NCI-H524 treated with DMSO at 0.1 percent for 48 hours (cell line): ENCODE measurements at regions not wholly inside any gene's neighbourhood (a gene's known extent, or its start where the extent isn't known, plus 50 kb on each side); places are given as distances from the start of the nearest gene placed in this dataset.
"Not testable (repeated sequence)": the region's sequence is repeated elsewhere in the genome, so short reads cannot be mapped to it uniquely, and the experiment has no call there.

Experiments used
- DNase-seq: peaks from one replicate; lab custom pipeline; 2025; lab: John Stamatoyannopoulos, UW

DNA sequence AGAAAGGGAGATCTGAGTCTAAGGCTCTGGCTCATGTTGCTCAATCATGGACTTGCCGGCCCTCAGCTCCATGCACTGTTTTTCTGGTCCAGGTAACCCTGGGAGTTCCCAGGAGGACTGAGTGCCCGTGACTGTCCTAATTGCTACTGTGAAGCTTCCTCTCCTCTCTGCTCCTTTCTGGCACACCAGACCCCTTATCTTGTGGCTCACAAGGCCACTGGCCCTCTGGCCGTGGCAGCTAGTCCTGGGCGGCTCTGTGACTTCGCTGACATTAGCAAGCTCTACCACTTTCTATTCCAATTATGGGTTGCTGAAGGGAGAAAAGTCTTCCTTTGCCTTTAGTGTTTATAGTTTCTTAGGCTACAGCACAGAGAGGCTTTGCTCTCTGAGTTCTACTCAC is 380.2 kb downstream of the RWDD3 start:
- no peak for DNase-seq

DNA sequence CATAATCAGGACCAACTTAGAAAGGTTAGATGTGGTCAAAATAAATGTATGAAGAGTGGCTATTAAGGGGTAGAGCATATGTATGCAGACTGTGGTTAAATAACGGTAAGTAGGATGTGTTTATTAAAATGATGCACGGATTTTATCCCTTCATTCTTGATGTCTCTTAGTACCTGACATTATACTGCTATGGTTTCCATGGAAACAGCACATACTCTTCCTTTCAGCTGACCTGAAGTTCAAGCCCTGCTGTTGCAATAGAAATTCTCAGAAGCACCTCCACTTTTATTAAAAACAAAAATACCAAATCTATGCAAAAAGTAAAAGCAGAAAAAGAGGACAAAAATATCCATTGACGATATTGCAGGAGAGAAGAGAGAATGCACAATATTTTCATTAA is 381.4 kb downstream of the RWDD3 start:
- DNase-seq: no peak

DNA sequence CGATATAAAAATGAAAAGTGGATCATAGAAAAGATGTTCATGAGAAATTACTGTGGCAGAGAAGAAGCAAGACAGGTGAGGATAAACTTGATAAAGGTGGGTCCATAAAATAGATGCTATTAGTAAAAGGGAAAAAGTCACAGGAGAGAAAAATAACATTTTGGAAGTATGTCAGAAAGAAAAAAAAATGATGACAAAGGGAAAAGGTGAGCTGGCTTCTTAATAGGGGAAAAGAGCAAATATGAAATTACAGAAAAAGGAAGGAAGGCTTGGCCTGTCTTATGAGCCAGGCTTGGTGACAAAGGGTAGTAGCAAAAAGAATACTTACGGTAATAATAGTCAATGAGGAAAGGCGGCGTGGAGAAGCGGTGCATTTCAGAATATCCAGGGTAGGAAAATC is 386.1 kb downstream of the RWDD3 start:
- no peak for DNase-seq

DNA sequence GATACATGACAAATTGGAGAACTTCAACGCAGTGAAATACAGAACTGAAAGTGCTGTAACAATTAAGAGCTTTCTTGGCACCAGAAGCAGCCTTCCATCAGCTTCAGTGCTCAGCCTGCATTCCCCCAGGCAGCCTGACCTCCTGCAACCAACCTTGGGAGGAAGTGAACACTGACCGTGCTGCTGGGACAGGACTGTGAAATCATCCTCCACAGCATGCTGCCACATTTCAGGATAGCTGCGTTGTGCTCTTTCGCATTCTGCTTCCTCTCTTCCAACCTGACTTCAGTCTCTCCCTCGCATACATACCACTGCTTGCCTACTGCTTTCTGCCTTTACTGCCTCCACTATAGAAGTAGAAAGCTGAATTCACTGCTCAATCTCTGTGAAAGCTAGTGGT is 388.6 kb downstream of the RWDD3 start:
- DNase-seq: no peak

DNA sequence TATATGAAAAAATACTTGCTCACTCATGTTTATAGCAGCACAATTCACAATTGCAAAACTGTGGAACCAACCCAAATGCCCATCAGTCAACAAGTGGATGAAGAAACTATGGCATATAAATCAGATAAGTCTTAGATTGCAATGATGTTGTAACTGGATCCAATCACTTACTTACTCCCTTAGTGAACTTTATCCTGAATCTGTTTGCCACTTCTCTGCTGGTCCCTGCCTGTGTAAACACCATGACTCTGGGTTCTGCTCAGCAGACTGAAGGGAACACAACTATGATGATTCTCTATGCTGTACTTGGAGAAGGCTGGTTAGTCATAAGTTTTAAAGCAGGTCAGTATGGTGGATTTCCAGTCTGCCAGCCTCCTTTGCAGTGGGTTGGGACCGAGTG is 391.2 kb downstream of the RWDD3 start:
- no peak for DNase-seq

DNA sequence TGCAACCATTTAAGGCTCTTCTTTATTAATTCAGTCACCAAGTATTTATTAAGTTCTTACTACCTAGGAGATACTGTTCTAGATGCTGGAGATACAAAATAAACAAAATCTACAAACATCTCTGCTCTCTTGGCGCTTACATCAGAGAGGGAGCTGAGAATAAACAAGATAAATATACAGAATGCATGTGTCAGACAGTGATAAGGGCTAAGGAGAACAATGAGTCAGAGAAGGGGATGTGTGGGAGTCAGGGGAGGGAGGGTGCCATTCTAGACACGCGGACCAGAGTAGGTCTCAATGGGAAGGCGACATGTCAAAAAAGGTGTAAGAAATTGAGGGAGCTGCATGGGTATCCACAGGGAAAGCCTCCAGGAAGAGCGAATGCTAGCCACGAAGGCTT is 393.2 kb downstream of the RWDD3 start:
- no peak for DNase-seq

DNA sequence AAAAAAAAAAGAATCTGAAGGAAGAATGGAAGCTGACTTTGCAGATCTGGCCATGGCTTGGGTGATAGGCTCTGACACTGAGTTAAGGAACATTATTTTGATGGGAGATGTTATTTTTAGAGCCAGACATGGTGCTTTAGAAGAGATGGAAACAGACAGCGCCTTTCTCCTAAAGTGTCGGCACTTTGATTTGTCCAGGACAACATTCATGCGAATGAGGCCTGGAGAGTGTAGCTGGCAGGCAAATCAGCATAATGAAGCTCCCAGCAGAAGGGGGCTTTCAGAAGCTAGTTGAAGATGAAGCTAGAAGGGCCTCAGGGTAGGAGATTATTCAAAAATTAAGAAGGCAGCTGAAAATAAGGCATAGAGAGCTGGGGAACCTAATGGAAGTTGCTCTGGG is 397.7 kb downstream of the RWDD3 start:
- no peak for DNase-seq

DNA sequence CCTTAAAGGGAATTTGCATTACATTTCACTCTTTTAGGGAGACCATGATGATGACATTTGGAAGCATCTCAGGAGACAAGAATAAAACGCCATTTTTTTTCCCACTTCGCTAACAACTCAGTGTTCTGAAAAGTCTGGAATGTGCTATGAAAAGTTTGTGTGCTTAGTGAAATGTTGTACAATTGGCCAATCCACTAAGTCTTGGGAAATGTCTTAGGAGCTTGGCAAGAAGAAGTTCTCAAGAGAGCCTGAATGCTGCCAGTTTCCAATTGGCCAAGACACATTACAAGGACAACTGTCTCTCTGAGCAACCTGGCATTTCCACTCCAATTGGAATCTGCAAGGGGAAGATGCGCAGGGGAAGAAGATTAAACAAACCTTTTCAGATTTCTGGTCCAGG is 401.8 kb downstream of the RWDD3 start:
- DNase-seq: no peak

DNA sequence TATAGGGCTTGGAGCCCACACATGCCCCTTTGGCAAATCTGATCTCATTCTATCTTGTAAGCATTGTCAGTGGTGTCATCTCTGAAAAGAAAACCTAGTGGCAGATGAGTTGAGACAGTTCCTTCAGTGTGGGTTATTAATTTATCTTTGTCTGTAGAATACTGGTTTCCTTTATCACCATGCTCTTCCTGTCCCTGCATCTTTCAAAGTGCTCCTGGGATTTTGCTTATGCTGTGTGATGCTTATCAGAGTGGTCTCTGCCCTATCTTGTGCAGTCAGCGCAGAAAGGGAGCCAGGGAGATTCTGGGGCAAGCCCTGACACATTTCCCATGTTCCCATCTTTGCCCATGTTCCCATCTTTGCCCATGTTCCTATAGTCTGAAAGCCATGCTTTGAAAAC is 402.9 kb downstream of the RWDD3 start:
- no peak for DNase-seq

DNA sequence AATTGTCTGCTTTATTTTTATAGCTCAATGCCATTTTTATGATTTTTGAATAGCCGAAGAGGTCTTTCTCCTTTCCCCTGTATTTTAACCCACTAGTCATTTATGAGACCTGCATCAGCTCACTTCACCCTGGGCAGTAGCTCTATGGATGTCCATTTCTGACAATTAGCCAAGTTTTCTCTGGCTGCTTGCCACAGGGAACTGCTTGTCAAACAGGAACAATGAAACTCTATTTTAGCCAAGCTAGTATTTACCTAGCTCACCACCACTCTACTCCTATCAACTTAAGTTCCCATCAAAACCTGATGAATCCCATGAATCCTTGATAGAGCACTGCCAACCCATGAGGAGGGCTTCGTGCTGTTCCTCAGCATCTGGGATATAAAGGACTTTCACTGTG is 406.7 kb downstream of the RWDD3 start:
- DNase-seq: no peak

DNA sequence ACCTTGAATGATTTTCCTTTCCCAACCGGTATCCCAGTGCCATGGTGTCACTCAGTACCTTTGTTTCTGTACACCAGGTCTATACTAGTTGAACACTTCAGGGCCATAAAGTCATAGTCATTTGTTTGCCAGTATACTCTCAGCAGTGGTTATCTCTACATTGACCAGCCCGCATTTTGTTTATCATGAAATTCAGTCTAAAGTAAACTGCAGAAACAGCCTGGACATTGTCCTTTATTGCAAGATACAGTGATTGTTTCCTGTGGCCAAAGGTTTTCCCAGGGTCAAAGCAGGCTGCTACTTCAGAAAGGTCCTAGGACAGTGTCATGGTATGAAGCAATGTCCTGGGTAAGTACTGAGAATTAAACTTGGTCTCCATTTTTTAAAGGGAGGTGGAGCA is 407.4 kb downstream of the RWDD3 start:
- DNase-seq: no peak

DNA sequence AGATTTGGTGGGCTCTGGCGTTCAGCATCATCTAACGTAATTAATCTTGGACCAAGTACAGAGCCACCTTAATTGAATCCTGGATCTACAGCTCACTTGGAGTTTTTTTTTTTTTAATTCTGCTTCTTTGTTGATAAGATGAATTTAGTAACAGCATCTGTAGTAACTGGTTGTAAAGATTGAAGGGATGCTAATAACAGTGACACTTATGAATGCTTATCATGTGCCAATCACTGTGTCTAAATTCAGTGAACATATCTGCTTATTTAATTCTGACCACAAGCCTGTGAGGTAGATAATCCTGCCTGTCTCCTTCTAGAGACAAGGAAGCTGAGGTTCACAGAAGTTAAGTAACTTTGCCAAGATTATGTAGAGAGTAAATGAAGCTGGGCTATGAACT is 408.0 kb downstream of the RWDD3 start:
- no peak for DNase-seq

DNA sequence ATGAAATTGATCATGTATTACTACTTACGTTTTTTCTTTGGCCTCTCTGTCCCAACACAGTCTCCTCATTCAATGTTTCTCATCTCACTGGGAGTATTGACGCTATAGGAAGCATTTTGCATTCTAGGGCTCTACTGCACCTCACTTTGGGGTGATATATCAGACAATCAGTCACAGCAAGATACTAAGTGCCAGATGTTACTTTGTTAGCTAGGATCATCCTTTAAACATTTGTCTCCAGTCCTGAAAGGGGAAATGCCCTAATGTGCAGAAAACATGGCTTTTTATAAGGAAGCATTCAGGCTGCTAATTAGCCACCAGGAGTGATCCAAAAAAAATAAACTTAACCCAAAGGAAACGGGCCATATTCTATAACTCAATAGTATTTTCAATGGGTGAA is 409.1 kb downstream of the RWDD3 start:
- no peak for DNase-seq

DNA sequence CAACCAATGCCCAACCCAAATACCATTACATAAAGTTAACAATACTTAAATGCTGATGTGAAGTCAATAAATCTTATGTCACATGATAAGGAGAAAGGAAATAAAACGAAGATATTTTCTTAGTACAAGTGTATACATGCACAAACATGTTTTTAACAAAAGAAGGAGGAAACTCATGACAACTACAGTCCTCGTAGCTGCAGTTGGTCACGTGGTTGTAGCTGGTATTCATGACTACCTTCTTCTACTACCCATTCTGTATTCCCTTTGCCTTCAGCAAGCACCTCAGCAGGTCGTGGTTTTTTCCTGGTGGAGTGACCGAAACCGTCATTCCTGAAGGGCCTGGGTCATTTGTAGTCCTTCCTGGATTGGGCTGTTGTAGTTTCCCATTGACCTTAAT is 411.1 kb downstream of the RWDD3 start:
- not testable (repeated sequence) for DNase-seq

DNA sequence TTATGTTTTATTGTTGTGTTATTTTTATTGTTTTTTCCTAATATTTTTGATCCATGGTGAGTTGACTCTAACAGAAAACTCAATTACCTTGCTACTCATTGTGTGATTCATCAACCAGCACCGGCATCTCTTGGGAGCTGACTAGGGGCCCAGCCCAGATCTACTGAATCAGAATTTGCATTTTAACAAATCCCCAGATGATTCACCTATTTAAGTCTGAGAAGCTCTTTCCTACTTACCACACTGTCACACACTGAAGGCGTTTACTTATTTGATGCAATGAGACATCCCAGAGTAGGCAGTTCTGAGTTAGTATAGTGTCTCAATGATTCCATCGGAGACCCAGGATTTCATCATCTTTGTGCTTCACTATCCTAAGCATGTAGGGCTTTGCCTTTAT is 416.6 kb downstream of the RWDD3 start:
- DNase-seq: no peak

DNA sequence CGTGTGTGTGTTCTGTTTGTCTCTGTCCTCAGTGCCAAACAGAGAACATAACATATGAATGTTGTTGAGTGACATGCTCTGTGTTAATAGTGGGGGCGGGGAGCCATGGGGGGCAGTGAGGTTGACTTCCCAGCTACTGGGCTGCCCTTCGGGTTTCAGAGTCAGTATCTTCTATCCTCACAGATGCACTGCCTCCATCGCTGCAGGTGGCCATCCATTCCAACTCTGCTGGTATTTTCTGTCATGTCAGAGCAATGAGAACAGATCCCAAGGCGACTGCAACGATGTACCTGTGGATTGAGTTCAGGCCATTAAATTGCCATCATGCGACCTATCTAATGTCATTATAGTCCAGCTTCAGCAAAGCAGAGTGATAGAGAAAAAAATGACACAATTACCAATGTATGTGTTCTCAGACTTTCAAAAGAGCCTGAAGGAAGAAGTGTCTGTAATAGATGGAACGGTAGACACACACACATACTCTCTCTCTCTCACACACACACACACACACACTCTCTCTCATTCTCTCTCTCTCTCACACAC is 418.5 kb downstream of the RWDD3 start:
- DNase-seq: no peak

DNA sequence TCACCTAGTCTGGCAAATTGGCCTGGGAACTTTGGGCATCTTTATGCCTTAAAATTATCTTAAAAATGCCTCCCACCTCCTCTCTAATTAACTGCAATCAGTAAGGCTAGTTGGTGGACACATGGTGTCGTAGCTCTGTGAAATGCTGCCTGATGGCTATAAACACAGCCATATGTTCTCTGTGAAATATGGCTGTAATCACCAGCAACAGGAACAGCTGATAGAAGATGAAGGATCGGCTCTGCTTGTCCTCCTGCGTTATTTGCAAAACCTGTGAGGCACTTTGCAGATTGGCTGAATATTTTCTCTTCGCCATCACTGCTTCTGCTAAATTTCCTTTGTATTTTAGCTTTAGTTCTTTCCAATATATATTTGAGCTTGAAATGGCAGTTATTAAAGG is 419.6 kb downstream of the RWDD3 start:
- DNase-seq: peak; percentile 76

DNA sequence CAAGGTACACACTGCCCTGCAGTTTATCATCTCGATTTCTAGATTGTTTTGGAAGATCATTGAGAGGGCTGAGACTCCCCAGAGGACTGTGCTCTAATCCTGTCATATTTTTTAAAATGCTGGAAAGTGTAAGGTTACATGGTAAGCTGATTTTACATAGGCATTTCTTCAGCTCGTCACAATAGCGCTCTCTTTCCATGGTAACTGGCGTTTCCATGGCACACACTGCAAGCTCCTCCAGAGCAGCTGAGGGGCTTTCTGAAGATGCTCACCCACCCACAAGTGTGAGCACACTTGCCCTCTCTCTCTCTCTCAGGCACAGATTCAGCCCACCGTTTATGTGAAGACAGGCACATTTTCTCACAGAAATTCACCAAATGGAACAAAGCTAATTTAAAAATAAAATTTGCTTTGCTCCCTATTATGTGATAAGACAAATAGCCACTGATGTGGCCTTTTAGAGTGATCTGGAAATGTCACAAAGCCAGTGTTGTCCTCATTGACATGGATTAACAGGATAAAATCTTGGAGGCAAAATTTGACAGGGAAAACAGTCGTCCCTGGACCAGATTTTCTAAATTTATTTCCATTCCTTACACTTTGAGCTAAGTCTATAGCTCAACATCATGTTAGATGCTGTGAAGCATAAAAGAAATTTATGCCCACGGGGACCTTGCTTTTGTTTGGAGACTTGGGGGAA is 421.5 kb downstream of the RWDD3 start:
- peak; percentile 86 for DNase-seq

DNA sequence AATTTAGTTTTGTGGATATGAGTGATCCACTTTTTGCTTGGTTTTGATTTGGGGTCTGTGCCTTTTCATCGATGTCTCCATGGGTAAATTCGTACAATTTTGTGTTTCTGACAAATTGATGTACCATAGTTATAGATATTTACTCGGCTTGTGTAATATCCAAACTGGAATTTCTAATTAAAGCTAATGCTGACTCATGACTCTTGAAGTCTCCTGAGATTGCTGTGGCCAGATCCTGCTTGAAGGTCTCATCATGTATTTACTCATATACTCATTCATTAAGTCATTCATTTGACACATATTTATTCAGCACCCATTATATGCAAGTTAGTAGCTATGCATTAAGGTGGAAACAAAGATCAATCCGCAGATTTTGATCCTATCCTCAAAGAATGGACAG is 423.2 kb downstream of the RWDD3 start:
- no peak for DNase-seq

DNA sequence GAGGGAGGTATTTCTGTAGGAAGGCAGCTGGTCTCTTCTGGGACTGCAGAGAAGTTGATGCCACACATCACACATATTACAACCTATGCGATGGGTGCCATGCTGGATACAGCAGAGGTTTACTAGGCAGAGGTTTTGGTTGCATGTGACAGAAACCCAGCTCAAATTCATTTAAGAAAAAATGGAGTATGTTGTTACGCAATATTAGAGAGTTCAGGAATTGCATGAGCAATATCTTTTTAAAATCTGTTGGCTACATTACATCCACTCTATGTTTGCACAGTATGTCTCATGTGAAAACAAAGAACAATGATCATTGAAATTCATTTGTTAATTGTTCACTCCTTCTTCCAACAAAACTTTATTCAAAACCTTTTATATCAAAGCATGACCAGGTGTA is 425.2 kb downstream of the RWDD3 start:
- DNase-seq: no peak

DNA sequence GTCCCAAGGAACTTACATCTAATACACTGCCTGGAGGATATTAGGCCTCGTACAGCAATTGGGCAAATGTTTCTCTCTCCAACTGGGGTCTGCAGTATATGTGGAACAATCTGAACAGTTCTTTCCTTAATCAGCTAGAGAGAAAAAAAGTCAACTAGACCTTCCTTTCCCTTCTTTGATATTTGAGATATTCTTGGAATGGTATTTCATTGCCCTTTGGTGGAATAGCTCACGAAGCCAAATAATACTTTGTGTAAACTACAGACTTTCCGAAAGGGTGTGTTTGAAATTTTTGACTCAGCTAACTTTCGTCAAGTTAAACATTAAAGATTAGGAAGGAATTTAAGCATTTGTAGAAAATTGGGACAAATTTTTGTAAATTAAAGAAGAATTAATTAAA is 425.6 kb downstream of the RWDD3 start:
- DNase-seq: no peak

DNA sequence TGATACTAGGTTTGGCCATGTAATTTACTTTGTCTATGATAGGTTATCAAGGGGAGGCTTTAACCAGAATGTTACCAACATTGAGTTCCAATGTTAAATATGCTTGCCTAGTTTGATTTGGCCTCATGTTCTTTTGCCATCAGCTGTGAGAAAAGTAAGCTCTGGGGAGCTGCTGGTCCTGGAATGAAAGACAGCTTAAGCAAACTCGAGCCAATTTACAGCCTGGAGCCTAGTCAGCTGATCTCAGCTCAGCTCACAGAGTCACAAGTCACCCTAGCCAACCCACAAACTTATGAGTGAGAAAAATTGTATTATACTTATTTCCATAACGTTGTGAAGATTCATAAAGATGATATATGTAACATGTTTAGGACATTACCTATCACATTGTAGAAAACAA is 426.7 kb downstream of the RWDD3 start:
- DNase-seq: no peak

DNA sequence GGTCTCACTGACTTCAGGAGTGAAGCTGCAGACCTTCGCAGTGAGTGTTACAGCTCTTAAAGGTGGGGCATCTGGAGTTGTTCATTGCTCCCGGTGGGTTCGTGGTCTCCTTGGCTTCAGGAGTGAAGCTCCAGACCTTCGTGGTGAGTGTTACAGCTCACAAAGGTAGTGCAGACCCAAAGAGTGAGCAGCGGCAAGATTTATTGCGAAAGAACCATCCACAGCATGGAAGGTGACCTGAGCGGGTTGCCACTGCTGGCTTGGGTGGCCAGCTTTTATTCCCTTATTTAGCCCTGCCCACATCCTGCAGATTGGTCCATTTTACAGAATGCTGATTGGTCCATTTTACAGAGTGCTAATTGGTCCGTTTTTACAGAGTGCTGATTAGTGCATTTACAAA is 429.5 kb downstream of the RWDD3 start:
- DNase-seq: not testable (repeated sequence)

DNA sequence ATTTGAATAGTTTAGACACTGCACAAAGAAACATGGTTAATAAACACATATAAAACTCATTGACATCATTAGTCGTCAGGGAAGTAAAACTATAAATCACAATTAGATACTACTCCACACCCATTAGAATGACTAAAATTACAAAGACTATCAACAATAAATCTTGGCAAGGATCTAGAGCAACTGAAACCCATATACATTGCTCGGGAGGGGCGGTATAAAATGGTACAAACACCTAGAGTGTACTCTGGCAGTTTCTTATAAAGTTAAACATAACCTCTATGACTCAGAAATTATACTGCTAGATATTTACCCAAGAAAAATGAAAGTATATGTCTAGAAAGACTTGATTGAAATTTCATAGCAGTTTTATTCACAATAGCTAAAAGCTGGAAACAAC is 434.2 kb downstream of the RWDD3 start:
- DNase-seq: no peak
